GM18868 (cell line): ENCODE measurements at regions not wholly inside any gene's neighbourhood (a gene's known extent, or its start where the extent isn't known, plus 50 kb on each side); places are given as distances from the start of the nearest gene placed in this dataset.
A peak's percentile ranks its signal among the peaks of the same experiment; 100 is the strongest.

Source experiments
- ATAC-seq: cut with Tn5 transposase; IDR thresholded peaks from one replicate; pipeline ENCODE4 v1.9.1; 2021; ENCODE audit warnings: mild to moderate bottlenecking, moderate library complexity; ENCODE audit not compliant: unreplicated experiment

DNA sequence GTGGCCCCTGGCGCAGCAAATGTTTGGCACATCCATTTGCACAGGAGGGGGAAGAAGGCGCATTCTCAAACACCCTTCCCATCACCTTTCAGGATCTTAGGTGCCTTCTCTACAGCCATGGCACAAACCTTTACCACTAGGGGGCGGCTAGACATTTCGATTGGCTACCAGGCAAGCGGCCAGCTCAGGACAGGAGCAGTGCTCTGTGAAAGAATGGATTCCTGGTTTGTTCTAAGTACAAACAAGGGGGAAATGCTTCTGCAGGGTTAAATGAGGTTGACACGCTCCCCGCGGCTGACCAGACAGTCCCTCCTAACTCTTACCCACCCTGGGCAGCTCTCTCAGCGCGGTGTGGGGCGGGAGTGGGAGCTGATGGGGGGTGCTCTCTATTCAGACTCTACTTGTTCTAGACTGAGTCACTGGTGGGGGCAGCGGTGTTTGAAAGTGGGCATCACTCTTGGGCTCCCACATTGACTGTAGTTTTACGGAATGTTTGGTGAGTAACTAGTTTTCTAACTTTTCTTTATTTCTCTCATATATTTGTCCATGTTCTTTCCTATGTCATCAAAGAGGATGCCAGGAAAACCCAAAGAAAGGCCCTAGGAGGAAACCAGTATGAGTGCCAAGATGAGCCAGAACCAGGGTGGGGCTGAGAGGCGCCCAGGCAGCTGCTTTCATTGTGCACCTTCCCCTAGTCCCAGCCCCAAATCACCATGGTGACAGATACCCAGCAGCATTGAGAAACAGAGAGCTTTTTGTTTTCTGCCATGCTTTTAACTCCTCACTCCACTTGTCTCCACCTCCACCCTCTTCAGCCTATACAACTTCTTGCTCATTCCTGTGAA is 61.4 kb upstream of the GPR158 start:
- ATAC-seq, result peak; percentile 95

DNA sequence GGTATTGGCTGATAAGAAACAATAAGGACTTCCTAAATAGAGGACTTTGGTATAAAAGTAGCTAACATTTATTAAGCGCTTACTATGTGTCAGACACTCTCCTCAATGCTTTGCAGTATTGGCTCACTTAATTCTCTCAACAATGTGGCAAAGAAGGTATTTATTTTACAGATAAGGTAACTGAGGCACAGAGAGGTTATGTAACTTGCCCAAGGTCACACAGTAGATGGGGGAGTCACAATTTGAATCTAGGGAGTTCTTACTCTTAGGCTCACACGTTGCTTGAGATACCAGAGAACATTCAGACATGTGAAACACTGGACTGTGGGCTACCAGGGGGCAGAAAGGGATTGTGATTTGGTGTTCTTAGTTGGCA is 60.8 kb upstream of the GPR158 start:
- ATAC-seq, result no peak

DNA sequence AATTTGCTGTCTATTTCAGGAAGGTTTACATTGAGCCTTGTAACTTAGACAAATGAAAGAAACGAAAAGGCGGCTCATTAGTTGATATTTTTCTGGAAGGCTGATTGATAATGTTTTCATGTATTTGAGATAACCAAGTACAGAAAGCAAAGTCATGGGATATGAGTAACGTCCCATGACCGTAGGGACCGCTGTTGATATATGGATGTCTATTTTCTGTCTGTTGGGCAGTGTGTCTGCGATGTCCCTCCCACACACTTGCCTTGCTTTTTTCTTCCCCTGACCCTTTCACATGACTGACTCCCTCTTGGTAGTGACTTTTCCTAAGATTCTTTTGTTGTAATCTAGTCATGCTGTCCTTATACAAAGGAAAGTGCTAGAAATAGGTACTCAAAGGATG is 57.0 kb upstream of the GPR158 start:
- ATAC-seq, result no peak

DNA sequence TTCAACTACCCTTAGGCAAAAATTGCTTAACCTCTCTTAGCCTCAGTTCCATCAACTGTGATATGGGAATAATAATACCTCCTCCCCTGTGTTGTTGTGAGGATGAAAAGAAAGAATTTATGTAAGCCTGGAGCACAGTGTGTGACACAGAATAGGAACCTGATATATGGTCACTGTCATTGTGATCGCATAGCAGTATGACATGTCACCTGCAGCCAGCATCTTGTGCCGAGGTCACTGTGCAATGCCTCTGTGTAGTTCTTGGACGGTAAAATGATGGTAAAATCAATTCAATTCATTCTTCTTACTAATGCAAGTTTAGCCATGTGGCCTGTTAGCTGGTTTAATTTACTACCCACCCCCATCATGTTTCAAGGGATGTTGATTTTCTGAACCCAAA is 54.6 kb upstream of the GPR158 start:
- ATAC-seq, result no peak
